Skeletal muscle satellite cell (primary cell): ENCODE measurements at regions not wholly inside any gene's neighbourhood (a gene's known extent, or its start where the extent isn't known, plus 50 kb on each side); places are given as distances from the start of the nearest gene placed in this dataset.

ENCODE experiments used
- H3K27me3 ChIP-seq: 2 replicates; pipeline ENCODE4 v1.7.0; 2013; ENCODE audit warnings: low read length; ENCODE audit not compliant: control insufficient read depth, insufficient read depth
- H3K36me3 ChIP-seq: 2 replicates; pipeline ENCODE4 v1.7.0; 2013; ENCODE audit warnings: mild to moderate bottlenecking, control low read depth, low read length; ENCODE audit not compliant: insufficient read depth
- H3K4me1 ChIP-seq: 2 replicates; pipeline ENCODE4 v1.7.0; 2013; ENCODE audit warnings: low read length; ENCODE audit not compliant: control insufficient read depth, insufficient read depth
- H3K4me2 ChIP-seq: 2 replicates; pipeline ENCODE4 v1.7.0; 2013; ENCODE audit warnings: mild to moderate bottlenecking, low read length
- H3K4me3 ChIP-seq: 2 replicates; pipeline ENCODE4 v1.7.0; 2013; ENCODE audit warnings: low read length
- H3K9ac ChIP-seq: 2 replicates; pipeline ENCODE4 v1.7.0; 2013; ENCODE audit warnings: mild to moderate bottlenecking, low read depth, low read length, moderate library complexity
- H3K9me3 ChIP-seq: replicated peaks from 2 replicates; pipeline ENCODE4 v1.7.0; 2013; ENCODE audit warnings: mild to moderate bottlenecking, control low read depth, low read length

GRCh38 chr2:9091811-9092210 lies 88.3 kb upstream of the MBOAT2 start:
- H3K9ac ChIP-seq: no peak overlapping the region

GRCh38 chr2:9089831-9090230 lies 86.3 kb upstream of the MBOAT2 start:
- peaks cover 35% of the 10 kb centered on the region for H3K4me1 ChIP-seq
- no peaks in the 10 kb centered on the region for H3K27me3 ChIP-seq
- no peak overlapping the region for H3K4me2 ChIP-seq

More at GRCh38 chr2:9091811-9092210, 88.3 kb upstream of the MBOAT2 start:
- Histone ChIP-seq H3K4me3 (no peak overlapping the region), H3K4me1 (peaks cover 35% of the 10 kb centered on the region), H3K27me3 (no peaks in the 10 kb centered on the region), H3K9me3 (no peaks in the 10 kb centered on the region), H3K36me3 (no peaks in the 10 kb centered on the region), H3K4me2 (no peak overlapping the region)

GRCh38 chr2:9087121-9087681 lies 83.7 kb upstream of the MBOAT2 start:
- Histone ChIP-seq H3K9me3 (no peaks in the 10 kb centered on the region), H3K9ac (peak overlapping the region; percentile 19), H3K27me3 (no peaks in the 10 kb centered on the region), H3K4me3 (peak overlapping the region; percentile 29), H3K36me3 (no peaks in the 10 kb centered on the region), H3K4me1 (peaks cover 34% of the 10 kb centered on the region), H3K4me2 (peak overlapping the region; percentile 74)

More at GRCh38 chr2:9089831-9090230, 86.3 kb upstream of the MBOAT2 start:
- Histone ChIP-seq H3K9me3 (no peaks in the 10 kb centered on the region), H3K9ac (no peak overlapping the region), H3K4me3 (no peak overlapping the region), H3K36me3 (no peaks in the 10 kb centered on the region)

GRCh38 chr2:9086465-9086864 lies 83.0 kb upstream of the MBOAT2 start:
- Histone ChIP-seq H3K27me3 (no peaks in the 10 kb centered on the region), H3K9me3 (no peaks in the 10 kb centered on the region), H3K4me2 (peak overlapping the region; percentile 74), H3K4me3 (no peak overlapping the region), H3K36me3 (no peaks in the 10 kb centered on the region), H3K4me1 (peaks cover 27% of the 10 kb centered on the region), H3K9ac (no peak overlapping the region)

GRCh38 chr2:9085353-9085752 lies 81.9 kb upstream of the MBOAT2 start:
- Histone ChIP-seq H3K4me3 (no peak overlapping the region), H3K4me2 (no peak overlapping the region), H3K36me3 (no peaks in the 10 kb centered on the region), H3K27me3 (no peaks in the 10 kb centered on the region), H3K9ac (no peak overlapping the region), H3K9me3 (no peaks in the 10 kb centered on the region), H3K4me1 (peaks cover 27% of the 10 kb centered on the region)

- Histone ChIP-seq H3K36me3 (no peaks in the 10 kb centered on the region), H3K9ac (no peak overlapping the region), H3K4me1 (peaks cover 22% of the 10 kb centered on the region), H3K4me2 (no peak overlapping the region), H3K9me3 (no peaks in the 10 kb centered on the region), H3K27me3 (no peaks in the 10 kb centered on the region), H3K4me3 (no peak overlapping the region)
Measured at GRCh38 chr2:9083287-9083686, 79.8 kb upstream of the MBOAT2 start.

GRCh38 chr2:9082158-9082557 lies 78.7 kb upstream of the MBOAT2 start:
- Histone ChIP-seq H3K27me3 (no peaks in the 10 kb centered on the region), H3K4me1 (peaks cover 12% of the 10 kb centered on the region), H3K4me3 (no peak overlapping the region), H3K9me3 (no peaks in the 10 kb centered on the region), H3K9ac (no peak overlapping the region), H3K36me3 (no peaks in the 10 kb centered on the region), H3K4me2 (no peak overlapping the region)

- no peak overlapping the region for H3K9ac ChIP-seq
- no peak overlapping the region for H3K4me2 ChIP-seq
- H3K36me3 ChIP-seq: no peaks in the 10 kb centered on the region
- no peak overlapping the region for H3K4me3 ChIP-seq
- no peaks in the 10 kb centered on the region for H3K27me3 ChIP-seq
- H3K4me1 ChIP-seq: peaks cover 8% of the 10 kb centered on the region
- H3K9me3 ChIP-seq: no peaks in the 10 kb centered on the region
Measured at GRCh38 chr2:9081750-9082149, 78.3 kb upstream of the MBOAT2 start.

GRCh38 chr2:9078405-9078804 lies 74.9 kb upstream of the MBOAT2 start:
- Histone ChIP-seq H3K36me3 (no peaks in the 10 kb centered on the region), H3K9ac (no peak overlapping the region), H3K4me1 (peaks cover 4% of the 10 kb centered on the region), H3K4me2 (no peak overlapping the region), H3K9me3 (no peaks in the 10 kb centered on the region), H3K27me3 (no peaks in the 10 kb centered on the region), H3K4me3 (no peak overlapping the region)

GRCh38 chr2:9077691-9078090 lies 74.2 kb upstream of the MBOAT2 start:
- no peaks in the 10 kb centered on the region for H3K9me3 ChIP-seq
- H3K4me1 ChIP-seq: peaks cover 4% of the 10 kb centered on the region
- H3K27me3 ChIP-seq: no peaks in the 10 kb centered on the region
- no peak overlapping the region for H3K4me3 ChIP-seq
- no peaks in the 10 kb centered on the region for H3K36me3 ChIP-seq
- no peak overlapping the region for H3K9ac ChIP-seq
- H3K4me2 ChIP-seq: no peak overlapping the region

GRCh38 chr2:9076755-9077154 lies 73.3 kb upstream of the MBOAT2 start:
- Histone ChIP-seq H3K4me3 (no peak overlapping the region), H3K4me2 (no peak overlapping the region), H3K9ac (no peak overlapping the region), H3K4me1 (peaks cover 4% of the 10 kb centered on the region), H3K9me3 (no peaks in the 10 kb centered on the region), H3K27me3 (no peaks in the 10 kb centered on the region), H3K36me3 (no peaks in the 10 kb centered on the region)

GRCh38 chr2:9076210-9076609 lies 72.7 kb upstream of the MBOAT2 start:
- no peak overlapping the region for H3K4me2 ChIP-seq
- H3K36me3 ChIP-seq: no peaks in the 10 kb centered on the region
- no peak overlapping the region for H3K4me3 ChIP-seq
- no peaks in the 10 kb centered on the region for H3K27me3 ChIP-seq
- no peaks in the 10 kb centered on the region for H3K9me3 ChIP-seq
- H3K9ac ChIP-seq: no peak overlapping the region
- H3K4me1 ChIP-seq: peaks cover 5% of the 10 kb centered on the region
